Ishikawa (cell line): ENCODE measurements at regions not wholly inside any gene's neighbourhood (a gene's known extent, or its start where the extent isn't known, plus 50 kb on each side); places are given as distances from the start of the nearest gene placed in this dataset.

Source experiments
- CREB1 ChIP-seq: IDR thresholded peaks from 2 replicates; pipeline ENCODE4 v1.6.1; 2012; ENCODE audit warnings: low read depth
- TAF1 ChIP-seq: IDR thresholded peaks from 2 replicates; pipeline ENCODE4 v1.6.1; 2012; ENCODE audit warnings: low read depth, mild to moderate bottlenecking

- no peak for TF ChIP-seq CREB1
- no peak for TF ChIP-seq TAF1
Measured at GRCh38 chr2:75960472-75961009, 249.8 kb upstream of the GCFC2 start.
